Fibroblast of lung (primary cell): ENCODE measurements at regions not wholly inside any gene's neighbourhood (a gene's known extent, or its start where the extent isn't known, plus 50 kb on each side); places are given as distances from the start of the nearest gene placed in this dataset.
"Not testable (repeated sequence)": the region's sequence is repeated elsewhere in the genome, so short reads cannot be mapped to it uniquely, and the experiment has no call there.

Experiments used
- DNase-seq, 2 donors: peaks; one replicate each; pipeline versions ENCODE4 v3.0.0 to v3.0.0-alpha.2; 2010; ENCODE audit warnings: low read depth in 2 of 2
- H2AFZ ChIP-seq: 2 replicates; pipeline ENCODE4 v1.5.1; 2012; ENCODE audit warnings: low read length, control low read depth, inconsistent platforms
- H3K27ac ChIP-seq: 2 replicates; pipeline ENCODE4 v1.5.1; 2011; ENCODE audit warnings: low read length, control low read depth; ENCODE audit not compliant: insufficient read depth
- H3K27me3 ChIP-seq: 2 replicates; pipeline ENCODE4 v1.5.1; 2011; ENCODE audit warnings: mild to moderate bottlenecking, low read length; ENCODE audit not compliant: control insufficient read depth, insufficient read depth
- H3K36me3 ChIP-seq: 2 replicates; pipeline ENCODE4 v1.5.1; 2011; ENCODE audit warnings: low read length; ENCODE audit not compliant: control insufficient read depth, insufficient read depth
- H3K4me1 ChIP-seq: 2 replicates; pipeline ENCODE4 v1.5.1; 2011; ENCODE audit warnings: low read length; ENCODE audit not compliant: control insufficient read depth, insufficient read depth; ENCODE audit errors: extremely low read depth
- H3K4me2 ChIP-seq: 2 replicates; pipeline ENCODE4 v1.5.1; 2011; ENCODE audit warnings: low read length, control low read depth; ENCODE audit not compliant: insufficient read depth; ENCODE audit errors: extremely low read depth
- H3K4me3 ChIP-seq, 4 experiments: fragments of 200-600 bp in 1 of 4; sonication (generic) in 1 of 4; replicated peaks in 1 of 4; 2 replicates each; pipeline ENCODE4 v1.5.1; 2011 to 2016; ENCODE audit warnings: low read length in 4 of 4, low read depth in 3 of 4, mild to moderate bottlenecking in 3 of 4, control low read depth in 2 of 4, inconsistent platforms in 1 of 4, mixed read lengths in 1 of 4; ENCODE audit not compliant: insufficient read depth in 1 of 4; ENCODE audit errors: control extremely low read depth in 1 of 4
- H3K79me2 ChIP-seq: 2 replicates; pipeline ENCODE4 v1.5.1; 2012; ENCODE audit warnings: mild to moderate bottlenecking, low read length, inconsistent platforms; ENCODE audit not compliant: control insufficient read depth, insufficient read depth
- H3K9ac ChIP-seq: 2 replicates; pipeline ENCODE4 v1.5.1; 2011; ENCODE audit warnings: mild to moderate bottlenecking, low read length, control low read depth; ENCODE audit not compliant: insufficient read depth
- H3K9me3 ChIP-seq: 2 replicates; pipeline ENCODE4 v1.5.1; 2012; ENCODE audit warnings: low read depth, low read length; ENCODE audit not compliant: control insufficient read depth, insufficient read depth
- H4K20me1 ChIP-seq: 2 replicates; pipeline ENCODE4 v1.5.1; 2011; ENCODE audit warnings: low read length; ENCODE audit not compliant: control insufficient read depth, insufficient read depth; ENCODE audit errors: extremely low read depth
- CTCF ChIP-seq, 2 donors: IDR thresholded peaks in 1 of 2; conservative IDR thresholded peaks in 1 of 2; 1 replicate in 1 of 2; 2 replicates in 1 of 2; pipeline ENCODE4 v1.5.1; 2011 to 2012; ENCODE audit warnings: low read length in 2 of 2, control low read depth in 1 of 2, inconsistent platforms in 1 of 2, low read depth in 1 of 2, mild to moderate bottlenecking in 1 of 2
- EZH2 ChIP-seq: IDR thresholded peaks from 2 replicates; pipeline ENCODE4 v1.5.1; 2012; ENCODE audit warnings: low read length, control low read depth, mild to moderate bottlenecking; ENCODE audit errors: missing control alignments

GRCh38 chr4:49514841-49515240 lies 528.8 kb downstream of the CWH43 start:
- not testable (repeated sequence) for H3K9ac ChIP-seq, H4K20me1 ChIP-seq, H3K27me3 ChIP-seq, H3K9me3 ChIP-seq, H3K79me2 ChIP-seq, H3K4me2 ChIP-seq, DNase-seq, H3K27ac ChIP-seq, H3K4me1 ChIP-seq, H3K36me3 ChIP-seq, H2AFZ ChIP-seq, H3K4me3 ChIP-seq

- not testable (repeated sequence) for H3K9me3 ChIP-seq, H3K79me2 ChIP-seq, DNase-seq, H3K27ac ChIP-seq, H3K4me2 ChIP-seq, H3K4me3 ChIP-seq, H2AFZ ChIP-seq, H3K9ac ChIP-seq, H3K27me3 ChIP-seq, H3K4me1 ChIP-seq, H4K20me1 ChIP-seq, H3K36me3 ChIP-seq
Observed at GRCh38 chr4:49515241-49515640, 529.2 kb downstream of the CWH43 start.

GRCh38 chr4:49516096-49516495 lies 530.0 kb downstream of the CWH43 start:
- not testable (repeated sequence) for H3K79me2 ChIP-seq, H3K4me2 ChIP-seq, H3K9ac ChIP-seq, H3K36me3 ChIP-seq, H3K27me3 ChIP-seq, H2AFZ ChIP-seq, H3K27ac ChIP-seq, H4K20me1 ChIP-seq, DNase-seq, H3K9me3 ChIP-seq, H3K4me1 ChIP-seq, H3K4me3 ChIP-seq

GRCh38 chr4:49516796-49517195 lies 530.7 kb downstream of the CWH43 start:
- no peaks in the 10 kb centered on the region for H3K4me1 ChIP-seq
- no peak overlapping the region for H3K4me3 ChIP-seq
- no peaks in the 10 kb centered on the region for H3K36me3 ChIP-seq
- H4K20me1 ChIP-seq = no peaks in the 10 kb centered on the region
- no peaks in the 10 kb centered on the region for H3K27me3 ChIP-seq
- DNase-seq = no peak
- no peaks in the 10 kb centered on the region for H3K79me2 ChIP-seq
- H3K27ac ChIP-seq = no peak overlapping the region
- TF ChIP-seq EZH2 (no peak), CTCF (conservative IDR thresholded peaks at IDR 0.05 in 1 of 2, IDR thresholded peaks at IDR 0.05 in 1 of 2; ENCODE audit: low read depth in 1 of 2, low read length in 2 of 2) (no peak)
- peaks cover 2% of the 10 kb centered on the region for H3K9me3 ChIP-seq
- no peak overlapping the region for H2AFZ ChIP-seq
- H3K4me2 ChIP-seq = no peak overlapping the region
- no peak overlapping the region for H3K9ac ChIP-seq

- H3K9me3 ChIP-seq, H4K20me1 ChIP-seq, H3K27me3 ChIP-seq, H3K4me2 ChIP-seq, H3K4me1 ChIP-seq, H3K27ac ChIP-seq, H3K9ac ChIP-seq, H3K79me2 ChIP-seq, H3K36me3 ChIP-seq, H2AFZ ChIP-seq, H3K4me3 ChIP-seq, DNase-seq: not testable (repeated sequence)
Observed at GRCh38 chr4:49517485-49518205, 531.6 kb downstream of the CWH43 start.

GRCh38 chr4:49519150-49520035 lies 533.3 kb downstream of the CWH43 start:
- DNase-seq, H3K4me1 ChIP-seq, H3K79me2 ChIP-seq, H3K4me3 ChIP-seq, H2AFZ ChIP-seq, H3K9ac ChIP-seq, H3K27me3 ChIP-seq, H4K20me1 ChIP-seq, H3K27ac ChIP-seq, H3K36me3 ChIP-seq, H3K9me3 ChIP-seq, H3K4me2 ChIP-seq: not testable (repeated sequence)
